Vagina (tissue), 2 donors: ENCODE measurements at regions not wholly inside any gene's neighbourhood (a gene's known extent, or its start where the extent isn't known, plus 50 kb on each side); places are given as distances from the start of the nearest gene placed in this dataset.

Experiments used
- CTCF ChIP-seq, 3 experiments: fragments of 450-650 bp in 2 of 3; fragments of 200-600 bp in 1 of 3; sonication (generic) in 1 of 3; IDR thresholded peaks; one replicate each; pipeline ENCODE4 v1.5.1; 2017 to 2019; ENCODE audit warnings: antibody characterized with exemption in 3 of 3, mild to moderate bottlenecking in 2 of 3, moderate library complexity in 2 of 3
- POLR2A ChIP-seq, 2 donors: fragments of 450-650 bp; IDR thresholded peaks; one replicate each; pipeline ENCODE4 v1.6.1; 2017; ENCODE audit warnings: antibody characterized with exemption in 2 of 2, mild to moderate bottlenecking in 2 of 2, moderate library complexity in 2 of 2
- POLR2AphosphoS5 ChIP-seq, 2 donors: sonication (generic); formaldehyde crosslinking; IDR thresholded peaks; one replicate each; pipeline ENCODE4 v1.9.0; 2017; ENCODE audit warnings: antibody characterized with exemption in 2 of 2, mild to moderate bottlenecking in 2 of 2, low read depth in 1 of 2; ENCODE audit not compliant: insufficient read depth in 1 of 2

GRCh38 chr9:101880846-101881245 is 142.4 kb upstream of the GRIN3A start:
- no peak for TF ChIP-seq CTCF (IDR thresholded peaks at IDR 0.05)
- no peak for TF ChIP-seq POLR2AphosphoS5 (IDR thresholded peaks at IDR 0.05; ENCODE audit: insufficient read depth in 1 of 2, low read depth in 1 of 2)
- TF ChIP-seq POLR2A (IDR thresholded peaks at IDR 0.05), result no peak
